ENCODE measurements at regions not wholly inside any gene's neighbourhood (a gene's known extent, or its start where the extent isn't known, plus 50 kb on each side); places are given as distances from the start of the nearest gene placed in this dataset.

DNA sequence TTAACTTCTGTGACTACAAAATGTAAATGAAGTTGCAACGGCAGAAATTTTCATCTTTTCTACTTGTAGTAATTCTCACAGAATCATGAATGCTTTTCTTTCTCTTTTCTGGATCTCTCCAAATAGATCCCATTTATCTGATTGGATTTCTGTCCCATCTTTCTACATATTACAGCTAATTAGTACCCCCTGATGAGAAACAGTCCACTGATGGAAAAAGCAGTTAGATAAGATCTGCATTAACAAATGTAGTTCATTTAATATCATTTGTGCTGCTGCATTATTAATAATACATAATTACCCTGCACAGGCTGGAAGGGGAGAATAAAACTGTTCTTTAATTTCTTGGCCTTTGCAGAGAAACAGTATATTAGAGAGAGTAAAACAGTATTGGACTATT, 289.3 kb downstream of the TTLL7 start:
- no peak for TF ChIP-seq POLR2A (IDR thresholded peaks at IDR 0.05; ENCODE audit: low read depth, low read length)
- no peak for TF ChIP-seq POLR2AphosphoS5 (IDR thresholded peaks at IDR 0.05; ENCODE audit: low read depth, low read length)
- no peak for TF ChIP-seq TAF1 (IDR thresholded peaks at IDR 0.05; ENCODE audit: borderline replicate concordance, low read depth, low read length)
